Trophoblast cell (in vitro differentiated cells and primary cell): ENCODE measurements at regions not wholly inside any gene's neighbourhood (a gene's known extent, or its start where the extent isn't known, plus 50 kb on each side); places are given as distances from the start of the nearest gene placed in this dataset.

ENCODE experiments used
- DNase-seq, 2 donors: peaks; one replicate each; pipeline ENCODE4 v3.0.0-alpha.2; 2016
- H2AFZ ChIP-seq: 2 replicates; pipeline ENCODE4 v1.6.1; 2013; ENCODE audit warnings: low read length, moderate library complexity, mild to moderate bottlenecking; ENCODE audit not compliant: insufficient read depth, poor library complexity
- H2AK5ac ChIP-seq: 2 replicates; pipeline ENCODE4 v1.6.1; 2013; ENCODE audit warnings: mild to moderate bottlenecking, low read length
- H2BK120ac ChIP-seq: 2 replicates; pipeline ENCODE4 v1.6.1; 2013; ENCODE audit warnings: low read length, mild to moderate bottlenecking, moderate library complexity; ENCODE audit not compliant: insufficient read depth, poor library complexity
- H2BK12ac ChIP-seq: 2 replicates; pipeline ENCODE4 v1.6.1; 2013; ENCODE audit warnings: mild to moderate bottlenecking, low read length, moderate library complexity
- H2BK5ac ChIP-seq: 2 replicates; pipeline ENCODE4 v1.6.1; 2013; ENCODE audit warnings: low read length, low read depth, moderate library complexity, mild to moderate bottlenecking; ENCODE audit not compliant: poor library complexity
- H3K14ac ChIP-seq: 2 replicates; pipeline ENCODE4 v1.6.1; 2013; ENCODE audit warnings: mild to moderate bottlenecking, low read length
- H3K18ac ChIP-seq: 2 replicates; pipeline ENCODE4 v1.6.1; 2013; ENCODE audit warnings: mild to moderate bottlenecking, low read length
- H3K23ac ChIP-seq: 2 replicates; pipeline ENCODE4 v1.6.1; 2013; ENCODE audit warnings: low read length
- H3K27ac ChIP-seq: 2 replicates; pipeline ENCODE4 v1.5.1; 2013; ENCODE audit warnings: low read depth, mild to moderate bottlenecking, inconsistent platforms, low read length, moderate library complexity
- H3K27me3 ChIP-seq: 2 replicates; pipeline ENCODE4 v1.6.1; 2013; ENCODE audit warnings: inconsistent platforms, mild to moderate bottlenecking, low read length, moderate library complexity; ENCODE audit not compliant: insufficient read depth
- H3K36me3 ChIP-seq, 2 experiments: 1 replicate in 1 of 2; 2 replicates in 1 of 2; pipeline ENCODE4 v1.6.1; 2013; ENCODE audit warnings: low read length in 2 of 2, mild to moderate bottlenecking in 2 of 2, moderate library complexity in 1 of 2; ENCODE audit not compliant: insufficient read depth in 2 of 2, control insufficient read depth in 1 of 2
- H3K4ac ChIP-seq: 2 replicates; pipeline ENCODE4 v1.6.1; 2013; ENCODE audit warnings: low read depth, mild to moderate bottlenecking, low read length, moderate library complexity
- H3K4me1 ChIP-seq, 2 experiments: 1 replicate in 1 of 2; 2 replicates in 1 of 2; pipeline ENCODE4 v1.6.1; 2013; ENCODE audit warnings: low read length in 2 of 2, mild to moderate bottlenecking in 2 of 2, moderate library complexity in 1 of 2; ENCODE audit not compliant: insufficient read depth in 2 of 2, control insufficient read depth in 1 of 2
- H3K4me2 ChIP-seq: 2 replicates; pipeline ENCODE4 v1.6.1; 2013; ENCODE audit warnings: inconsistent platforms, mild to moderate bottlenecking, low read length, moderate library complexity
- H3K4me3 ChIP-seq: 2 replicates; pipeline ENCODE4 v1.5.1; 2013; ENCODE audit warnings: mild to moderate bottlenecking, low read depth, low read length, inconsistent platforms
- H3K79me1 ChIP-seq: one replicate; pipeline ENCODE4 v1.6.1; 2013; ENCODE audit warnings: low read length
- H3K79me2 ChIP-seq: 2 replicates; pipeline ENCODE4 v1.6.1; 2013; ENCODE audit warnings: low read length, mild to moderate bottlenecking; ENCODE audit not compliant: control insufficient read depth, insufficient read depth, poor library complexity
- H3K9ac ChIP-seq: 2 replicates; pipeline ENCODE4 v1.6.1; 2013; ENCODE audit warnings: mild to moderate bottlenecking, low read length
- H3K9me3 ChIP-seq: 2 replicates; pipeline ENCODE4 v1.6.1; 2013; ENCODE audit warnings: low read depth, mild to moderate bottlenecking, control low read depth, inconsistent platforms, low read length; ENCODE audit not compliant: insufficient read depth
- H4K12ac ChIP-seq: 2 replicates; pipeline ENCODE4 v1.6.1; 2013; ENCODE audit warnings: low read depth, mild to moderate bottlenecking, low read length, moderate library complexity
- H4K8ac ChIP-seq: 2 replicates; pipeline ENCODE4 v1.6.1; 2013; ENCODE audit warnings: low read depth, mild to moderate bottlenecking, low read length, moderate library complexity
- H4K91ac ChIP-seq: one replicate; pipeline ENCODE4 v1.6.1; 2013; ENCODE audit warnings: low read depth, mild to moderate bottlenecking, low read length, moderate library complexity
- WGBS: extraction: QIAGEN DNeasy Blood & Tissue Kit; methylation state at CpG from one replicate; pipeline ENCODE4 v1.1.7; 2013; ENCODE audit warnings: missing lambda C conversion rate; ENCODE audit not compliant: insufficient read length, insufficient coverage; ENCODE audit errors: extremely low coverage; 5-methylcytosine and 5-hydroxymethylcytosine counted together

DNA sequence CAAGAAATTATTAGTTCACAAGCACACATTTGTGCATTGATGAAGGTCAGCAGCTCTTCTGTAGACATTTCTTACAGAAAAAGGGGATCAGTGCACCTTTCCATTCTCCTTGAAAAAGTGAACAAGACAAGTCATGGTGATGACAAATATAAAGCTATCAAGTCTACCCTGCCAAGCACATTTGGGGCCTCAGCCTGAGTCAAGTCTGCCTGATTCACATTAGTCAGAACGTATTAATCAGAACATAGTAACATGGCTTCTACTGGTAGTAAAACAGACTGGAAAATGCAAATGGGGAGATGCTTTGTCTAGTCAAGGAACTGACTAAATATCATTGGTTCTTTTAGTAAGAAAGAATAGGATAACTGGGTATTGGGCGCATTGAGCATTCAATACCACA, 2305.1 kb downstream of the PCDH7 start:
- H3K79me2 ChIP-seq: no peaks in the 10 kb centered on the region
- no peak overlapping the region for H4K91ac ChIP-seq
- H3K18ac ChIP-seq: no peak overlapping the region
- no peaks in the 10 kb centered on the region for H3K79me1 ChIP-seq
- H4K12ac ChIP-seq: no peak overlapping the region
- no peak overlapping the region for H2BK12ac ChIP-seq
- no peak overlapping the region for H3K14ac ChIP-seq
- no peak overlapping the region for H3K27ac ChIP-seq
- no peaks in the 10 kb centered on the region for H3K9me3 ChIP-seq
- H3K4me1 ChIP-seq: no peaks in the 10 kb centered on the region
- no peak overlapping the region for H3K9ac ChIP-seq
- no peak overlapping the region for H2AK5ac ChIP-seq
- no peak overlapping the region for H3K4ac ChIP-seq
- H2BK5ac ChIP-seq: no peak overlapping the region
- H2BK120ac ChIP-seq: no peak overlapping the region
- no peak overlapping the region for H4K8ac ChIP-seq
- no peaks in the 10 kb centered on the region for H3K36me3 ChIP-seq
- H3K23ac ChIP-seq: no peak overlapping the region
- WGBS: no CpG with 5 or more reads among the region's 2 CpGs
- no peak overlapping the region for H3K4me2 ChIP-seq
- no peak overlapping the region for H2AFZ ChIP-seq
- no peak for DNase-seq
- H3K27me3 ChIP-seq: no peaks in the 10 kb centered on the region
- no peak overlapping the region for H3K4me3 ChIP-seq

DNA sequence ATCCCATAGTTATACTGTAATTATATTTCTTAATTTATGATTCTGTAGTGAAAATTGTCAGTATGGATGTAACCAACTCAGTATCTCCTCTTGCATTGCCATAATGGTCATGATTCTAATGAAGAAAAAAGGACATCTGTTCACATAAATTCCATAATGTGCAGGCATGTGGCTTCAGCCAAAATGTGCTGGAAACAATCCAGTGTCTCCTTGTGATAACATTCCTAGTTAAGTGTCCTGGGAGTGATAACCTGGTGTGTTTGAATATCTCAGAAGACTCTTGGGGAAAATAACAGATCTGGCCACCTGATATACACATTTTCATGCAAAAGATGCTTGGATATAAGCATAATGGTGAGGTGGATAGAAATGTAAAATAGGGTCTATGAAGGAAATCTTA, 2309.8 kb downstream of the PCDH7 start:
- no peaks in the 10 kb centered on the region for H3K36me3 ChIP-seq
- no peak overlapping the region for H3K4ac ChIP-seq
- H3K9me3 ChIP-seq: no peaks in the 10 kb centered on the region
- H2BK5ac ChIP-seq: no peak overlapping the region
- H3K4me2 ChIP-seq: no peak overlapping the region
- peak; percentile 27 to 73 for DNase-seq
- H4K12ac ChIP-seq: no peak overlapping the region
- no peak overlapping the region for H3K14ac ChIP-seq
- no peak overlapping the region for H3K4me3 ChIP-seq
- no peak overlapping the region for H4K91ac ChIP-seq
- H4K8ac ChIP-seq: no peak overlapping the region
- no peak overlapping the region for H2BK12ac ChIP-seq
- no peak overlapping the region for H3K18ac ChIP-seq
- H3K27me3 ChIP-seq: no peaks in the 10 kb centered on the region
- no peak overlapping the region for H3K27ac ChIP-seq
- H3K23ac ChIP-seq: no peak overlapping the region
- H3K9ac ChIP-seq: no peak overlapping the region
- no peak overlapping the region for H2AK5ac ChIP-seq
- no peak overlapping the region for H2AFZ ChIP-seq
- H2BK120ac ChIP-seq: no peak overlapping the region
- H3K79me2 ChIP-seq: no peaks in the 10 kb centered on the region
- H3K4me1 ChIP-seq: no peaks in the 10 kb centered on the region
- H3K79me1 ChIP-seq: no peaks in the 10 kb centered on the region

DNA sequence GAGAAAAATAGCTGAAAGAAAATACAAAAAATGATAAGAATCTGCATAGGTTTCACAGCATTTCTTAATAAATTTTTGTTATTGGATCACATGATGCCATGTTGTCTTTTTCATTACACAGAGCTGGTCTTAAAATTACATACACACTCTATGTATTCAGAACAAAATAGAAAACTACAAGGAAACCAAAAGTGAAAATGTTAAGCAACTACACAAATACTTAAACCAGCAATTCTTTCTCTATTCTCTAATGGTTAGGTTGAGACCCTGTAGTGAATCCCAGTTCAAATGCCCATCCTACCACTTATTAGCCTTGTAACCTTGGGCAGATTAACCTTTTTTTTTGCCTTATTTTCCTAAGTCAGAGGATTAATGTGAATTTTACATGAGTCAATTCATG, 2311.2 kb downstream of the PCDH7 start:
- no peak overlapping the region for H4K12ac ChIP-seq

DNA sequence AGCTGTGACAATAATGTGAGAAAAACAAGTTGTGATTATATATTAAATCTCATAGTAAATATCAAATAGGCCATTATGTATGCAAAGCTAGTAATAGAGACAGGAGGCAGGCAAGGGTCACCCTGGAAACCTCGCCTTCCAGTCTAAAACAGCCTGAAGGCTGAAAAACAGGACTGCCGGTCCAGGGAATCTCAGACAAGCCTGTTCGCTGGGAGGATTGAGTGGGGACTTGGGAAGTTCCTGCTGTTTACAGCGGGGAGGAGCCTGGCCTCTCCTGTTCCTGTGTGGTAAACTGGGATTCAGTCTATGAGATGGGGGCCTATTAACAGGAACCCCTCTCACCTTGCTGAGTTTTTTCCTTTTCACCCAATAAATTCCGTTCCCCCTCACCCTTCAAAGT, 2317.3 kb downstream of the PCDH7 start:
- Histone ChIP-seq H3K27me3 (no peaks in the 10 kb centered on the region), H4K8ac (peak overlapping the region; percentile 60), H3K4me3 (no peak overlapping the region), H2BK12ac (no peak overlapping the region), H3K9ac (no peak overlapping the region), H3K4me1 (peaks cover 0 to 3% of the 10 kb centered on the region in 2 experiments), H3K79me1 (peaks cover 5% of the 10 kb centered on the region), H3K79me2 (no peaks in the 10 kb centered on the region), H3K4me2 (no peak overlapping the region), H3K4ac (no peak overlapping the region), H2AK5ac (no peak overlapping the region), H3K23ac (no peak overlapping the region), H3K18ac (no peak overlapping the region), H3K27ac (peak overlapping the region; percentile 1), H3K9me3 (no peaks in the 10 kb centered on the region), H3K36me3 (no peaks in the 10 kb centered on the region), H3K14ac (no peak overlapping the region), H2BK5ac (peak overlapping the region; percentile 4), H4K12ac (no peak overlapping the region), H2BK120ac (peak overlapping the region; percentile 11), H2AFZ (no peak overlapping the region), H4K91ac (no peak overlapping the region)
- DNase-seq: no peak
- no CpG with 5 or more reads among the region's 5 CpGs for WGBS

More for the DNA sequence above, 2311.2 kb downstream of the PCDH7 start:
- H2AFZ ChIP-seq: no peak overlapping the region
- no peaks in the 10 kb centered on the region for H3K36me3 ChIP-seq
- no peaks in the 10 kb centered on the region for H3K27me3 ChIP-seq
- H3K9me3 ChIP-seq: no peaks in the 10 kb centered on the region
- no peak overlapping the region for H3K14ac ChIP-seq
- H2BK12ac ChIP-seq: no peak overlapping the region
- H4K91ac ChIP-seq: no peak overlapping the region
- no peak overlapping the region for H3K4me2 ChIP-seq
- H2BK5ac ChIP-seq: no peak overlapping the region
- H4K8ac ChIP-seq: no peak overlapping the region
- H3K4ac ChIP-seq: no peak overlapping the region
- DNase-seq: no peak
- no peaks in the 10 kb centered on the region for H3K79me1 ChIP-seq
- H3K79me2 ChIP-seq: no peaks in the 10 kb centered on the region
- H2BK120ac ChIP-seq: no peak overlapping the region
- no peak overlapping the region for H2AK5ac ChIP-seq
- no peak overlapping the region for H3K9ac ChIP-seq
- no peak overlapping the region for H3K4me3 ChIP-seq
- no peak overlapping the region for H3K23ac ChIP-seq
- no peak overlapping the region for H3K27ac ChIP-seq
- no peak overlapping the region for H3K18ac ChIP-seq
- no peaks in the 10 kb centered on the region for H3K4me1 ChIP-seq

DNA sequence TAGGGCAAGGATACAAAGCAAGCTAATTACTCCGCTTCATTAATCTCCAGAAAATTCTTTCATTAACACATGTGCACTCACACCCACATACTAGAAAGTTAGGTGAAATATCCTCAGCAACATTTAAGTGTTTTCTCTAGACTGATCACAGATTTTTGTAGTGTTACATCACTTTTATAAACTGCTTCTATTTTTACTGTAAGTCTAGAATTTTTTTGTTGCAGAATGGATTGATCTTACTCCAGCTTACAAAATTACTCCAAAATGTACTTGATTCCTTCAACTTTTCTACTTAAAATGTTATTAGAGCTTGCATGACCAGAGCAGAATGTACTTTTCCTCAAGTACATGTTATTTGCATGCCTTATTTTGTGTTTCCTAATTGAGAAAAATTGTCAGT, 2325.2 kb downstream of the PCDH7 start:
- H3K27ac ChIP-seq: no peak overlapping the region
- no peak overlapping the region for H2BK5ac ChIP-seq
- no peak overlapping the region for H3K18ac ChIP-seq
- peaks cover 3% of the 10 kb centered on the region for H3K79me1 ChIP-seq
- H2BK12ac ChIP-seq: no peak overlapping the region
- H3K9me3 ChIP-seq: no peaks in the 10 kb centered on the region
- H3K14ac ChIP-seq: no peak overlapping the region
- H3K4me1 ChIP-seq: peaks cover 0 to 3% of the 10 kb centered on the region in 2 experiments
- no CpG with 5 or more reads among the region's 1 CpG for WGBS
- H4K91ac ChIP-seq: no peak overlapping the region
- no peak overlapping the region for H4K8ac ChIP-seq
- no peaks in the 10 kb centered on the region for H3K79me2 ChIP-seq
- no peaks in the 10 kb centered on the region for H3K27me3 ChIP-seq
- no peak overlapping the region for H2BK120ac ChIP-seq
- no peak overlapping the region for H3K23ac ChIP-seq
- H3K4ac ChIP-seq: no peak overlapping the region
- no peak for DNase-seq
- no peak overlapping the region for H2AFZ ChIP-seq
- H3K4me2 ChIP-seq: no peak overlapping the region
- H3K36me3 ChIP-seq: no peaks in the 10 kb centered on the region
- no peak overlapping the region for H3K9ac ChIP-seq
- no peak overlapping the region for H3K4me3 ChIP-seq
- no peak overlapping the region for H4K12ac ChIP-seq
- no peak overlapping the region for H2AK5ac ChIP-seq
